ENCODE measurements at regions not wholly inside any gene's neighbourhood (a gene's known extent, or its start where the extent isn't known, plus 50 kb on each side); places are given as distances from the start of the nearest gene placed in this dataset.

DNA sequence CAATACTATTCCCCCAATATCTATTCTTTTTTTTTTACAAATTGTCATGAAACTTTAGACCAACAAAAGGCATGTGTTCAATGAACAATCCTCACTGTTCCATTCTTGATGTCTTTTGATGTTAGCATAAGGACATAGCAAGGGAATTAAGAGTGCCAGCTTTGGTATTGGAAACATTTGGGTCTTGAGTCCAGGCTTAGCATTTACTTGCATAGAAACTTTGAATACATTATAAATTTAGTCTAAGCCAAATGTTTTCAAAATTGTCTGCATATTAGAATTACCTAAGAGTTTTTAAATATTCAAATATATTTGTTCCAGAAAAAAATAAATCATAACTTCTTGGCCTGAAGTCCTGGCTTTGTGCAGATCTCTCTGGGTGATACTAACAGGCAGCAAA is 406.5 kb downstream of the LRFN5 start:
- CTCF ChIA-PET, result no interaction called here
- Histone ChIP-seq H3K4me2 (ENCODE audit: insufficient read depth, low read length) (no peak overlapping the region), H2AFZ (ENCODE audit: low read depth, low read length) (no peak overlapping the region), H3K9ac (replicated peaks; ENCODE audit: extremely low read depth, insufficient read depth, low read length) (no peak overlapping the region), H3K27ac (ENCODE audit: insufficient read depth, low read depth, low read length) (no peak overlapping the region), H4K20me1 (replicated peaks; ENCODE audit: control insufficient read depth, extremely low read depth, insufficient read depth, low read length) (no peaks in the 10 kb centered on the region), H3K4me3 (replicated peaks in 1 of 3; ENCODE audit: insufficient read depth in 1 of 3, low read depth in 1 of 3, low read length in 3 of 3) (no peak overlapping the region), H3K9me3 (replicated peaks; ENCODE audit: control insufficient read depth, insufficient read depth, low read length) (no peaks in the 10 kb centered on the region), H3K9me1 (replicated peaks; ENCODE audit: control insufficient read depth, extremely low read depth, insufficient read depth, low read length) (no peaks in the 10 kb centered on the region), H3K4me1 (ENCODE audit: control insufficient read depth, extremely low read depth, insufficient read depth, low read length) (no peaks in the 10 kb centered on the region), H3K36me3 (ENCODE audit: control insufficient read depth in 2 of 2, extremely low read depth in 1 of 2, insufficient read depth in 2 of 2, low read length in 2 of 2) (no peaks in the 10 kb centered on the region), H3K27me3 (ENCODE audit: control insufficient read depth in 2 of 2, insufficient read depth in 2 of 2, low read length in 2 of 2) (no peaks in the 10 kb centered on the region), H3K79me2 (ENCODE audit: control insufficient read depth, insufficient read depth, low read length) (no peaks in the 10 kb centered on the region)
- FAIRE-seq, result no peak
- intact Hi-C loops (cut with micrococcal nuclease), result no loop called here
- TF ChIP-seq, protein P1, sequence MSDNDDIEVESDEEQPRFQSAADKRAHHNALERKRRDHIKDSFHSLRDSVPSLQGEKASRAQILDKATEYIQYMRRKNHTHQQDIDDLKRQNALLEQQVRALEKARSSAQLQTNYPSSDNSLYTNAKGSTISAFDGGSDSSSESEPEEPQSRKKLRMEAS (IDR thresholded peaks at IDR 0.05; ENCODE audit: insufficient read depth, insufficient read length), result no peak
- TF ChIP-seq FOS (IDR thresholded peaks at IDR 0.05; ENCODE audit: borderline replicate concordance, insufficient read depth, low read length), result no peak
- TF ChIP-seq GATA2 (IDR thresholded peaks at IDR 0.05; ENCODE audit: insufficient read depth, insufficient read length, low read depth, low read length), result no peak
- dilution Hi-C loops (cut with MboI; ENCODE audit: extremely low pct_ligation_motif_present, low sequenced_read_pairs), result no loop called here
- DNase-seq (ENCODE audit: low read depth, low spot score), result no peak
- POLR2A ChIA-PET, result no interaction called here
- no TSS peak for BruUV-seq (replicated peaks)

GRCh38 chr14:42011221-42011620 is 404.5 kb downstream of the LRFN5 start:
- Histone ChIP-seq H2AFZ (ENCODE audit: low read depth, low read length) (no peak overlapping the region), H4K20me1 (replicated peaks; ENCODE audit: control insufficient read depth, extremely low read depth, insufficient read depth, low read length) (no peaks in the 10 kb centered on the region), H3K27me3 (ENCODE audit: control insufficient read depth in 2 of 2, insufficient read depth in 2 of 2, low read length in 2 of 2) (no peaks in the 10 kb centered on the region), H3K27ac (ENCODE audit: insufficient read depth, low read depth, low read length) (no peak overlapping the region), H3K9me1 (replicated peaks; ENCODE audit: control insufficient read depth, extremely low read depth, insufficient read depth, low read length) (no peaks in the 10 kb centered on the region), H3K4me1 (ENCODE audit: control insufficient read depth, extremely low read depth, insufficient read depth, low read length) (no peaks in the 10 kb centered on the region), H3K36me3 (ENCODE audit: control insufficient read depth in 2 of 2, extremely low read depth in 1 of 2, insufficient read depth in 2 of 2, low read length in 2 of 2) (no peaks in the 10 kb centered on the region), H3K4me2 (ENCODE audit: insufficient read depth, low read length) (no peak overlapping the region), H3K4me3 (replicated peaks in 1 of 3; ENCODE audit: insufficient read depth in 1 of 3, low read depth in 1 of 3, low read length in 3 of 3) (no peak overlapping the region), H3K9me3 (replicated peaks; ENCODE audit: control insufficient read depth, insufficient read depth, low read length) (no peaks in the 10 kb centered on the region), H3K9ac (replicated peaks; ENCODE audit: extremely low read depth, insufficient read depth, low read length) (no peak overlapping the region), H3K79me2 (ENCODE audit: control insufficient read depth, insufficient read depth, low read length) (no peaks in the 10 kb centered on the region)
- DNase-seq (ENCODE audit: low read depth, low spot score) (no peak), FAIRE-seq (no peak)
- ChIA-PET CTCF (no interaction called here), POLR2A (no interaction called here)
- dilution Hi-C loops (cut with MboI; ENCODE audit: extremely low pct_ligation_motif_present, low sequenced_read_pairs) (no loop called here), intact Hi-C loops (cut with micrococcal nuclease) (no loop called here)
- BruUV-seq (replicated peaks), result no TSS peak
- TF ChIP-seq POLR2AphosphoS5 (IDR thresholded peaks at IDR 0.05; ENCODE audit: insufficient read depth, low read depth, low read length) (no peak), EZH2 (IDR thresholded peaks at IDR 0.05; ENCODE audit: borderline replicate concordance, low read depth, low read length, severe bottlenecking) (no peak), POLR2A (IDR thresholded peaks at IDR 0.05; ENCODE audit: low read depth, low read length) (no peak), FOS (IDR thresholded peaks at IDR 0.05; ENCODE audit: borderline replicate concordance, insufficient read depth, low read length) (no peak), JUN (IDR thresholded peaks at IDR 0.05; ENCODE audit: borderline replicate concordance, insufficient read depth, insufficient read length, low read depth) (no peak), MYC (IDR thresholded peaks at IDR 0.05; ENCODE audit: low read depth, low read length) (no peak), GATA2 (IDR thresholded peaks at IDR 0.05; ENCODE audit: insufficient read depth, insufficient read length, low read depth, low read length) (no peak)
- TF ChIP-seq, protein P1 (IDR thresholded peaks at IDR 0.05; ENCODE audit: insufficient read depth, insufficient read length), result no peak
- TF ChIP-seq, protein P2, sequence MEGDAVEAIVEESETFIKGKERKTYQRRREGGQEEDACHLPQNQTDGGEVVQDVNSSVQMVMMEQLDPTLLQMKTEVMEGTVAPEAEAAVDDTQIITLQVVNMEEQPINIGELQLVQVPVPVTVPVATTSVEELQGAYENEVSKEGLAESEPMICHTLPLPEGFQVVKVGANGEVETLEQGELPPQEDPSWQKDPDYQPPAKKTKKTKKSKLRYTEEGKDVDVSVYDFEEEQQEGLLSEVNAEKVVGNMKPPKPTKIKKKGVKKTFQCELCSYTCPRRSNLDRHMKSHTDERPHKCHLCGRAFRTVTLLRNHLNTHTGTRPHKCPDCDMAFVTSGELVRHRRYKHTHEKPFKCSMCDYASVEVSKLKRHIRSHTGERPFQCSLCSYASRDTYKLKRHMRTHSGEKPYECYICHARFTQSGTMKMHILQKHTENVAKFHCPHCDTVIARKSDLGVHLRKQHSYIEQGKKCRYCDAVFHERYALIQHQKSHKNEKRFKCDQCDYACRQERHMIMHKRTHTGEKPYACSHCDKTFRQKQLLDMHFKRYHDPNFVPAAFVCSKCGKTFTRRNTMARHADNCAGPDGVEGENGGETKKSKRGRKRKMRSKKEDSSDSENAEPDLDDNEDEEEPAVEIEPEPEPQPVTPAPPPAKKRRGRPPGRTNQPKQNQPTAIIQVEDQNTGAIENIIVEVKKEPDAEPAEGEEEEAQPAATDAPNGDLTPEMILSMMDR (IDR thresholded peaks at IDR 0.05; ENCODE audit: extremely low read depth in 1 of 2, insufficient read depth in 1 of 2, low read depth in 1 of 2, low read length in 2 of 2), result no peak

Measured in endothelial cell of umbilical vein (primary cell).